ENCODE measurements at regions not wholly inside any gene's neighbourhood (a gene's known extent, or its start where the extent isn't known, plus 50 kb on each side); places are given as distances from the start of the nearest gene placed in this dataset.

DNA sequence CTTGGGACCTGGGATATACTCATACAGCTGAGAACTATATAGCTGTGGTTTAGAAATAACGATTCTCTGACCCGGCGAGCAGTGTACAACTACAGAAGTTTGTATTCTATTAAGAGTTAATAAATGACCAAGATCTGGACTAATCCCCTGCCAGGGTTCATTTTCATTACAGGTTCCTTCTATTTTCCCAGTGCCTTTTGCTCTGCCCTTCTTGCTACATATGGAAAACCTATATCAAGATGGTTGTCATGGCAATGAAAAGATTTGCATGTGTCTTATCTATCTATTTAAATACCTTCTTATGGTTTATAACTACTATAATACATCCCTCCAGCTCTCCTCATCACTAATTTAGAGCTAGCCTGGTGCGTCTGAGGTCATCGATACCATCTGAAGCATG, 965.2 kb downstream of the BCL11A start:
- TF ChIP-seq EZH2 (IDR thresholded peaks at IDR 0.05; ENCODE audit: borderline replicate concordance, insufficient read depth, low read length, poor library complexity, severe bottlenecking) (no peak), SMC3 (conservative IDR thresholded peaks at IDR 0.05; ENCODE audit: poor library complexity) (no peak), RAD21 (conservative IDR thresholded peaks at IDR 0.05) (no peak), POLR2AphosphoS5 (IDR thresholded peaks at IDR 0.05) (no peak), MXI1 (conservative IDR thresholded peaks at IDR 0.05; ENCODE audit: poor library complexity, severe bottlenecking) (no peak), EP300 (conservative IDR thresholded peaks at IDR 0.05; ENCODE audit: poor library complexity, severe bottlenecking) (no peak)
- TF ChIP-seq, protein P1, sequence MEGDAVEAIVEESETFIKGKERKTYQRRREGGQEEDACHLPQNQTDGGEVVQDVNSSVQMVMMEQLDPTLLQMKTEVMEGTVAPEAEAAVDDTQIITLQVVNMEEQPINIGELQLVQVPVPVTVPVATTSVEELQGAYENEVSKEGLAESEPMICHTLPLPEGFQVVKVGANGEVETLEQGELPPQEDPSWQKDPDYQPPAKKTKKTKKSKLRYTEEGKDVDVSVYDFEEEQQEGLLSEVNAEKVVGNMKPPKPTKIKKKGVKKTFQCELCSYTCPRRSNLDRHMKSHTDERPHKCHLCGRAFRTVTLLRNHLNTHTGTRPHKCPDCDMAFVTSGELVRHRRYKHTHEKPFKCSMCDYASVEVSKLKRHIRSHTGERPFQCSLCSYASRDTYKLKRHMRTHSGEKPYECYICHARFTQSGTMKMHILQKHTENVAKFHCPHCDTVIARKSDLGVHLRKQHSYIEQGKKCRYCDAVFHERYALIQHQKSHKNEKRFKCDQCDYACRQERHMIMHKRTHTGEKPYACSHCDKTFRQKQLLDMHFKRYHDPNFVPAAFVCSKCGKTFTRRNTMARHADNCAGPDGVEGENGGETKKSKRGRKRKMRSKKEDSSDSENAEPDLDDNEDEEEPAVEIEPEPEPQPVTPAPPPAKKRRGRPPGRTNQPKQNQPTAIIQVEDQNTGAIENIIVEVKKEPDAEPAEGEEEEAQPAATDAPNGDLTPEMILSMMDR (IDR thresholded peaks at IDR 0.05; ENCODE audit: poor library complexity, severe bottlenecking): no peak
- TF ChIP-seq, protein P2, sequence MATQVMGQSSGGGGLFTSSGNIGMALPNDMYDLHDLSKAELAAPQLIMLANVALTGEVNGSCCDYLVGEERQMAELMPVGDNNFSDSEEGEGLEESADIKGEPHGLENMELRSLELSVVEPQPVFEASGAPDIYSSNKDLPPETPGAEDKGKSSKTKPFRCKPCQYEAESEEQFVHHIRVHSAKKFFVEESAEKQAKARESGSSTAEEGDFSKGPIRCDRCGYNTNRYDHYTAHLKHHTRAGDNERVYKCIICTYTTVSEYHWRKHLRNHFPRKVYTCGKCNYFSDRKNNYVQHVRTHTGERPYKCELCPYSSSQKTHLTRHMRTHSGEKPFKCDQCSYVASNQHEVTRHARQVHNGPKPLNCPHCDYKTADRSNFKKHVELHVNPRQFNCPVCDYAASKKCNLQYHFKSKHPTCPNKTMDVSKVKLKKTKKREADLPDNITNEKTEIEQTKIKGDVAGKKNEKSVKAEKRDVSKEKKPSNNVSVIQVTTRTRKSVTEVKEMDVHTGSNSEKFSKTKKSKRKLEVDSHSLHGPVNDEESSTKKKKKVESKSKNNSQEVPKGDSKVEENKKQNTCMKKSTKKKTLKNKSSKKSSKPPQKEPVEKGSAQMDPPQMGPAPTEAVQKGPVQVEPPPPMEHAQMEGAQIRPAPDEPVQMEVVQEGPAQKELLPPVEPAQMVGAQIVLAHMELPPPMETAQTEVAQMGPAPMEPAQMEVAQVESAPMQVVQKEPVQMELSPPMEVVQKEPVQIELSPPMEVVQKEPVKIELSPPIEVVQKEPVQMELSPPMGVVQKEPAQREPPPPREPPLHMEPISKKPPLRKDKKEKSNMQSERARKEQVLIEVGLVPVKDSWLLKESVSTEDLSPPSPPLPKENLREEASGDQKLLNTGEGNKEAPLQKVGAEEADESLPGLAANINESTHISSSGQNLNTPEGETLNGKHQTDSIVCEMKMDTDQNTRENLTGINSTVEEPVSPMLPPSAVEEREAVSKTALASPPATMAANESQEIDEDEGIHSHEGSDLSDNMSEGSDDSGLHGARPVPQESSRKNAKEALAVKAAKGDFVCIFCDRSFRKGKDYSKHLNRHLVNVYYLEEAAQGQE (IDR thresholded peaks at IDR 0.05; ENCODE audit: borderline replicate concordance): no peak
